HG02678 (cell line): ENCODE measurements at regions not wholly inside any gene's neighbourhood (a gene's known extent, or its start where the extent isn't known, plus 50 kb on each side); places are given as distances from the start of the nearest gene placed in this dataset.

ENCODE experiments used
- ATAC-seq: cut with Tn5 transposase; IDR thresholded peaks from one replicate; pipeline ENCODE4 v1.9.1; 2021; ENCODE audit warnings: mild to moderate bottlenecking, moderate library complexity; ENCODE audit not compliant: unreplicated experiment

DNA sequence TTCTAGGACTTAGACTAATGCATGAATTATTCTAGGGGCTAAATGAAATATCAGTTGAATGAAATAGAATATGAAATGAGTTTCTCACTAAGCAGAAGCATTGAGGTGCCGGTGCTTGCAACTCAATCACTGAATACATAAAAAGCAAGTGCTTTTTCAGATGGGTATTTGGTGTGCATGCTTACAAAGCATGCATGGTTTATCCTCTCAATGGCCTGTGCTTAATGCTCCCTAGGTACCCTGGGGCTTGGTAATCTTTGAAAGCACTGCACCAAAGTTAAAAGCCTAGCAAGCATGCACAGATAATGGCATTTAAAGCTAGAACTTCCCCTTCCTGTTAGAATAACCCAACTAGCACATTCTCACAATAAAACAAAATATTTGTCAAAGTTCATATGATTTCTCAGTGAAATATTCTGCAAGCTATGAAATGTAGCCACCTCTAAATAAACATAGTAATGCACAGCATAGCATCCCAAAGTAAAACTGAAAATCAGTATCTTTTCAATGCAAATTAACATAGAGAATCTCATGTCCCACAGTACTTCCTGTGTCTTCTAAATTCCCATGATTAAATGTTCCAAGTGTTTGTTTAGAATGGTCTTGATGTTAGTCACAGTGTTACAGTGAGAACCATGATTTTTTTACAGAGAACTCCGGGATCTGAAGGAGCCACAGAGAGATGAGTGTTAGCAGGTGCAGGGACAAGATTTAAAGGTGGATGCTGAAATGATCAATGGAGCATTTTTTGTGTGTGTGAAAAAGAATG lies 143.4 kb upstream of the CDH6 start:
- ATAC-seq, result no peak

DNA sequence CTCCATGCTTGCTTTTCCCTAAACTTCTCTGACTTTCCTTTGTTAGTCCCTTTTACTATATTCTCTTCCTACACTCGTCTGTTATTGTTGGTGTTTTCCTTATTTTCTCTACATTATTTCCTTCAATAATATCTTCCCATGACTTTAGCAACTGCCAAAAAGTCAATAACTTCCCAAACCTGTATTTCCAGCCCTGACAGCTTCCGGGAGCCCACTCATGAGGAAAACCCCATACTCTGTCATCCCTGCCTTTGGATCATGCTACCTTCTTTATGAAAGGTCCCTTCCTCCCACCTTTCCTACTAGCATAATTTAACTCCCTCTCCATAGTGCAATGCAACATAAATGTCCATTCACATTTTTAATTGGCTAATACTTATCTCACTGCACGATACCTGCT lies 144.0 kb upstream of the CDH6 start:
- no peak for ATAC-seq

- no peak for ATAC-seq
These were observed 144.9 kb upstream of the CDH6 start for GRCh38 chr5:31048282-31049270.

- ATAC-seq, result no peak
These were observed 145.9 kb upstream of the CDH6 start for GRCh38 chr5:31047621-31048020.

- no peak for ATAC-seq
These were observed 146.5 kb upstream of the CDH6 start for GRCh38 chr5:31047007-31047406.

DNA sequence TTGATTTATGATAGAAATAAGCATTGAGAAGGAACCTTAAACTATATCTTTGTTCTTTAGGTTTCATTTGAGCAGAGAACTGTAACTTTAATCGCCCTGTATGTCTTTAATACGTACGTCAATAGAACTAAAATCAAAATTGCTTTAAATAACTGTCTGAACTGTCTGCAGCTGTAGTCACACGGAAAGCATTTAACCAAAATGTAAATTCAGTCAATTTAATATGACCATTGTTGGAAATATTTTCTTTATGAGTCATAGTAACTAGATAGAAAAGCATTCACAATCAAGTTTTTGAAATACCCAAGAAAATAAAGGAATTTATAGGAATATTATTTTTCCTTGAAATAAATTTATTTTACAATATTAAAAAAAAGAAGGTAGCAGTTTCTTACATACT lies 157.1 kb upstream of the CDH6 start:
- ATAC-seq, result no peak

DNA sequence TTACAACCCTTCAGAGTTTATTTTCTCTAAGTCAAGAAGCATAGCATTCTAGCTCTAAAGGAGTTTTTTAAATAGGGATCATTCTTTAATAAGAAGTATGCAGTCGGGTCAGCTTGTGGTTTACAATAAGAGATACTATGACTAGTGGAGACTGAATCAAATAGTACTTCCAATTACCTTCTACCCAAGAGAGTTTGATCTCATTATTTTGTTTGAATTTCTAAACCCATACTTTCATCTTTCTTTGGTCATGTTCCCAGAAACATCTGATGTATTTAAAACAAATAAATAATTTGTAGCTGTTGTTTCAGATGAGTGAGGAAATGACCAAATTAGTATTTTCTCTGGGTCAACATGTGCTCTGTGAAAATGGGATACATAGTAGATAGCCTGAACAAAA lies 160.2 kb upstream of the CDH6 start:
- no peak for ATAC-seq

DNA sequence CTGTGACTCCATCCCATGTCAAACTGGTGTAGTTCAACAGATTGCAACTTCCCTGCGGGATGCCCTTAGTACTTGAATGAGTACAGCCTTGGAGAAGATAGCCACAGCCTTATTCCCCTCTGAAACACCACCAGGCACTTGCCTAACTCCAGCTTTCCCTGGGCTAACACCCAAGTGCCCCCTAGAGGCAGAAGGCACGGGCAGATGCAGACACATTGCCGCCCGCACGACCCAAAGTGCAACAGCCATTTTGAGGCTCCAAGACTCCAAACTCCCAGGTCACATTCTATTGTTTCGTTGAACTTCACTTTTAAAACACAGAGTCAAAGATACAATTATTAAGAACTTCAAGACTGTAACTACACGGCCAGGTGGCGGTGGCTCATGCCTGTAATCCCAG lies 163.6 kb upstream of the CDH6 start:
- no peak for ATAC-seq

DNA sequence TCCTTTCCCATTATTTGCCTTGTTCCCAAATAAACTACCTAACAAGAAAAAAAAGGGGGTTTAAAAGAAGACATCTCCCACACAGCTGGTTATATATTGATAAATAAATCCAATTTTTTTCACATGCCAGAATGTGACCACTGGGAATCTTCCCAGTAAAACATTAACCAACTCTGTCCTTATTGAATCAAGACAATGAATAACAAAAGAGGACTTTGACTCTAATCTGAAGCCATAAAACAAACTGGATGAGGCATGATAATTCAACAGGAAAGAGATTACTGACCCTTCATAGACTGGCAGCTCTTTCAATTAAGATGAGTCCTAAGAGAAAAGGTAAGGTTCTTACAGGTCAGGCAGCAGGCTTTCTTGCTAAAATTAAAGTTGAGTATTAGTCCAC lies 165.8 kb upstream of the CDH6 start:
- no peak for ATAC-seq

- no peak for ATAC-seq
These were observed 170.4 kb upstream of the CDH6 start for GRCh38 chr5:31023105-31023504.

DNA sequence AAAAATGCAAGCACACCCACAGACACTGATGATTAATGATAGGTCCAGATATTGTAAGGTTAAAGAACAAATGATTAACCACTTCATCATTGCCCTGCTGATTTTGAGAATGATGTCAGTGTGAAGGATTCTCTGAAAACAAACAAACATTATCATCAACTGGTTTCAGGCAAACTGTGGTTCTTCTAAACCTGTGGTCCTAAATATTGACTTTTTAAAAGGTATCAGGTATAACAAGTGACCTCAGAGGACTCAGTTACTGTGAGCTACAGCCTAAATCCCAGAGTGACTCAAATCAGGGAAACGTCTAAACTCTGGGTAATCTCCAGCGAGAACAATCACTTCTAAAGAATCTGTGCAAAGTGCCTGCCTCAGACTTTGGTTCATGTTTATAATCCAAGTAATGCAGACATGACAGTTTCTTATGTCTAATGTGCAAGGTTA lies 172.3 kb upstream of the CDH6 start:
- no peak for ATAC-seq

- ATAC-seq, result no peak
These were observed 185.3 kb upstream of the CDH6 start for GRCh38 chr5:31008231-31008630.

- ATAC-seq, result no peak
These were observed 185.8 kb upstream of the CDH6 start for GRCh38 chr5:31007672-31008071.

- ATAC-seq, result no peak
These were observed 193.2 kb upstream of the CDH6 start for GRCh38 chr5:31000287-31000686.

GRCh38 chr5:30997681-30998080 lies 195.8 kb upstream of the CDH6 start:
- ATAC-seq, result no peak

- no peak for ATAC-seq
These were observed 198.6 kb upstream of the CDH6 start for GRCh38 chr5:30994902-30995301.

DNA sequence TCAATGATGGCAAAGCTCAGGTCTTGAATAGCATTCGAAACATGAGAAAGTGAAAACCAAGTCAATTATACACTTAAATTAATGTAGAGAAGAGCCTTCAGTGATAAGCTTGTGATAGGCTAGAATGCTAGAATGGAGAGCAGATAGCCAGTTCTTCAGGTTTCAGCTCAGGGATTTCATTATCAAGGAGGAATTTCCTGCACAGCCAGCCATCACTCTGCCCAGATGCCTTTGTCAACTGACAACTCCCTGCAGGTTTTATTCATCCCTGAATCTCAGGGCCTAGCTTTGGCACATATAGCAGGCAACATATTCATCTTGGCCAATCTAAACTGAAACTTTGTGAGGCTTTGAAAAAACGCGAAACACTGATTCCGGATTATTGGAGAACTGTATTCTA lies 199.3 kb upstream of the CDH6 start:
- ATAC-seq, result no peak

DNA sequence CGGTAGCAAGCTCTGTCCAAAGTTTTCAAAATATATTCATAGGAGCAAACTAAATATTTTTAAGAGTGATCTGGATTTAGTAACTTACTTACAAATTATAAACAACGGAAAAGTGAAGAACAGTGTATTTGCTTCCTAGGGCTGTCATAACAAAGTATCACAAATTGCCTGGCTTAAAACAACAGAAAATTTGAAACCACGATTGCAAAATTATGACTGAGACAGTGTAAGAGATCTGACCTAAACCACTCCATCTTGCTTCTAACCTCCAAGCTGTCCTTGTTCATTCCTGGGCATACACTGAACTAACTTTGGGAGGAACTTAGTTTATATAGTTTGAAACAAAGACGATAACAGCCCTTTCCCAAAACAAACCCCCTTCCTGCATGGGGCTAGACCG lies 202.0 kb upstream of the CDH6 start:
- no peak for ATAC-seq

DNA sequence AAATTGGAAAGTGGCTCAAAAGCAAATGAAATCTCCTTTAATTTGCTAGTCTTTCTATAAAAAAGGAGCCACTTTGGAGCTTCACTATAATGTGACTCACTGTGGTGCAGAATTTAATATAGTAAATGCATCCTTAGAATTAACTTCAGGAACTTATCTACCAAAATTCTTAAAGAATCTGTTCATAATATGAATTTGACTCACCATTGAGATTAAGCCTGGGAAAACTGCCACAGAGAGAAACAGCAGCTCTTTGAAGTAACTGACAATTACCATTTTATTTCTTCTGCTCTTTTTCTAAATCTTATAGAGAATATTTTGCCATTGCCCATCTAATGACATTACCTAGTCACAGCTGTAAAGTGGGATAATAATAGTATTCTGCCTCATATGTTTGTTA lies 211.9 kb upstream of the CDH6 start:
- ATAC-seq, result no peak

DNA sequence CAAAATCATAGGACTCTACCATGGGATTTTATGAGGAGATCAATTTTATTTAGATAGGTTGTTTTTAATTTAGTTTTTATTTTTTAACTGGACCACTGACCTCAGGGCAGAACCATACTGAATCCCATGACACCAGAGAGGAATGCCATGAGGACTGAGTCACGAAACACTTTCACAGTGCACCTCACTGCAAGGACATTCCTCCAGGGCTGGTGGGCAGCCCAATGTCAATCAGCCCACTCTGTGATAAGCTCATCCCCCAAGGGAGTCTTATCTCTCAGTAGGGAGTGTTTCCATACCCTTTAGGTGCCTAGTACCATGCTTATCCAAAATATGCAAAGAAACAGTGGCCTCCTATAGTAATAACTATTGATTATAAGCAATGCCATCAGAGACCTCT lies 224.5 kb upstream of the CDH6 start:
- no peak for ATAC-seq

- no peak for ATAC-seq
These were observed 233.4 kb upstream of the CDH6 start for GRCh38 chr5:30960036-30960435.

- ATAC-seq, result no peak
These were observed 234.2 kb upstream of the CDH6 start for GRCh38 chr5:30959238-30959637.
